ENCODE measurements at regions not wholly inside any gene's neighbourhood (a gene's known extent, or its start where the extent isn't known, plus 50 kb on each side); places are given as distances from the start of the nearest gene placed in this dataset.

DNA sequence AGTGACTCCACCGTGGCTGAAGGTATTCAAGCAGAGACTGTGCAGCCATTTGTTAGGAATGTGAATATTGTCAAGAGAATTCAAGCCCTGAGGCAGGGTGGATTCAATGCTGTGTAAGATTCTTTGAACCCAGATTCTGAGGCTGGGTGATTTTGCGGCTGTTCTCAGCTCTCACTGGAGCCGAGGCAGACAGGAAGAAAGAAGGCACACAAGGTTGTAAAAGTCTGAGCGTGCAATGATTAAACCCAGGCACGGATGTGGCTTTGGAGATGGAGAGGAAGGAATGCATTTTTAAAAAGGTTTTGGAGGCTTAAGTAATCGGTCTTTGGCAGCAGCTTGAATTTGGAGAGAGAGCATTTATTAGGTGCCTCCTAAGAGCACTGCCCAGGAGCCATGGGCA, 187.9 kb downstream of the KATNAL1 start:
- Histone ChIP-seq H3K4me2 (ENCODE audit: low read length) (peak overlapping the region; percentile 56), H3K27me3 (ENCODE audit: low read depth, low read length) (no peaks in the 10 kb centered on the region), H3K27ac (ENCODE audit: low read length) (peak overlapping the region; percentile 56), H3K36me3 (replicated peaks; ENCODE audit: low read depth, low read length) (no peaks in the 10 kb centered on the region), H3K4me3 (ENCODE audit: low read length) (peak overlapping the region; percentile 10; the same call in 1 of the 2 replicates), H4K20me1 (ENCODE audit: insufficient read depth, low read length) (no peaks in the 10 kb centered on the region), H2AFZ (ENCODE audit: low read depth, low read length) (peak overlapping the region; percentile 68), H3K79me2 (ENCODE audit: low read length) (no peaks in the 10 kb centered on the region), H3K9ac (ENCODE audit: low read length) (peak overlapping the region; percentile 18; the same call in 1 of the 2 replicates), H3K4me1 (ENCODE audit: low read length) (peaks cover 56% of the 10 kb centered on the region), H3K9me3 (ENCODE audit: insufficient read depth, low read length) (no peaks in the 10 kb centered on the region)
- TF ChIP-seq, protein P1, sequence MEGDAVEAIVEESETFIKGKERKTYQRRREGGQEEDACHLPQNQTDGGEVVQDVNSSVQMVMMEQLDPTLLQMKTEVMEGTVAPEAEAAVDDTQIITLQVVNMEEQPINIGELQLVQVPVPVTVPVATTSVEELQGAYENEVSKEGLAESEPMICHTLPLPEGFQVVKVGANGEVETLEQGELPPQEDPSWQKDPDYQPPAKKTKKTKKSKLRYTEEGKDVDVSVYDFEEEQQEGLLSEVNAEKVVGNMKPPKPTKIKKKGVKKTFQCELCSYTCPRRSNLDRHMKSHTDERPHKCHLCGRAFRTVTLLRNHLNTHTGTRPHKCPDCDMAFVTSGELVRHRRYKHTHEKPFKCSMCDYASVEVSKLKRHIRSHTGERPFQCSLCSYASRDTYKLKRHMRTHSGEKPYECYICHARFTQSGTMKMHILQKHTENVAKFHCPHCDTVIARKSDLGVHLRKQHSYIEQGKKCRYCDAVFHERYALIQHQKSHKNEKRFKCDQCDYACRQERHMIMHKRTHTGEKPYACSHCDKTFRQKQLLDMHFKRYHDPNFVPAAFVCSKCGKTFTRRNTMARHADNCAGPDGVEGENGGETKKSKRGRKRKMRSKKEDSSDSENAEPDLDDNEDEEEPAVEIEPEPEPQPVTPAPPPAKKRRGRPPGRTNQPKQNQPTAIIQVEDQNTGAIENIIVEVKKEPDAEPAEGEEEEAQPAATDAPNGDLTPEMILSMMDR (IDR thresholded peaks at IDR 0.05; ENCODE audit: low read depth, low read length), result no peak
- TF ChIP-seq EZH2phosphoT487 (IDR thresholded peaks at IDR 0.05; ENCODE audit: low read depth), result no peak

DNA sequence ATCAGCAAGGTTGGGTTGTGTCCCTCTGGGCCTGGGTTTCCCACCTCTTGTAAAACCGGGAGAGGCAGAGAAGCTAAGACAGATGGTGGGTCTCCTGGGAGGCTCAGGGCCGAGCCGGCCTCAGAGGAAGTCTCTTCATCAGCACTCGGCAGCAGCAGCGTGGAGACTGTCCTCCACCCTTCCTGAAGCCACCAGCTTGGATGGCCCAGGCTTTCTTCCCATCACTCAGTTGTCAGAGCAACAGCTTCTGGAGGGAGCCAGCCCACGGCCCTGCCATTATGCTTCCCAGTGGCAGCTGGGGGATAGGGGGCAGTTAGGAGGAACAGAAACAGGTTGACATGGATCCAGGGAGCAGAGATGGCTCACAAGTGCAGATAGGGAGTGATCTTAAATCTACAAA, 191.0 kb downstream of the KATNAL1 start:
- Histone ChIP-seq H3K4me2 (ENCODE audit: low read length) (no peak overlapping the region), H3K27ac (ENCODE audit: low read length) (no peak overlapping the region), H3K79me2 (ENCODE audit: low read length) (no peaks in the 10 kb centered on the region), H4K20me1 (ENCODE audit: insufficient read depth, low read length) (no peaks in the 10 kb centered on the region), H3K4me3 (ENCODE audit: low read length) (no peak overlapping the region), H2AFZ (ENCODE audit: low read depth, low read length) (no peak overlapping the region), H3K4me1 (ENCODE audit: low read length) (peaks cover 69% of the 10 kb centered on the region), H3K36me3 (replicated peaks; ENCODE audit: low read depth, low read length) (no peaks in the 10 kb centered on the region), H3K27me3 (ENCODE audit: low read depth, low read length) (no peaks in the 10 kb centered on the region), H3K9ac (ENCODE audit: low read length) (no peak overlapping the region), H3K9me3 (ENCODE audit: insufficient read depth, low read length) (no peaks in the 10 kb centered on the region)
- TF ChIP-seq EZH2phosphoT487 (IDR thresholded peaks at IDR 0.05; ENCODE audit: low read depth), result no peak
- TF ChIP-seq, protein P1 (IDR thresholded peaks at IDR 0.05; ENCODE audit: low read depth, low read length), result no peak

DNA sequence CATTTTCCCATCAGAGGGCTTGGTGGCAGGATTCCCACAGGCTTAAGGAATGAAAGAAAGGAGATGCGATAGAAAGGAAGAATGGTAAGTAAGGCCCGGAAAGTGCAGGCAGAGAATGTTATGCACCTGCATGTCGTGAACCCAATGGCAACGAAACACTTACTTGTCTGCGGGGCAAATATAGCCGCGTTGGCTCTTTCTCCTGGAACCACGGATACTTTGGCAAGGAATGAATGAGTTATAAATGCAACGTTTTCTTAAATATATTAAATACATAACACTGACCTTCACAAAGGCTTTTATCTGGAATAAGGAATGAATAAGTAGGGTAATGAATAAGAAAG, 192.1 kb downstream of the KATNAL1 start:
- Histone ChIP-seq H3K79me2 (ENCODE audit: low read length) (no peaks in the 10 kb centered on the region), H3K27me3 (ENCODE audit: low read depth, low read length) (no peaks in the 10 kb centered on the region), H2AFZ (ENCODE audit: low read depth, low read length) (0 out of 2 replicates have a peak overlapping the region, but pooled peaks have one; percentile 23), H3K4me2 (ENCODE audit: low read length) (peak overlapping the region; percentile 69), H3K9ac (ENCODE audit: low read length) (peak overlapping the region; percentile 14; the same call in 1 of the 2 replicates), H4K20me1 (ENCODE audit: insufficient read depth, low read length) (no peaks in the 10 kb centered on the region), H3K4me3 (ENCODE audit: low read length) (peak overlapping the region; percentile 78), H3K9me3 (ENCODE audit: insufficient read depth, low read length) (no peaks in the 10 kb centered on the region), H3K27ac (ENCODE audit: low read length) (no peak overlapping the region), H3K4me1 (ENCODE audit: low read length) (peaks cover 58% of the 10 kb centered on the region), H3K36me3 (replicated peaks; ENCODE audit: low read depth, low read length) (no peaks in the 10 kb centered on the region)
- no peak for TF ChIP-seq EZH2phosphoT487 (IDR thresholded peaks at IDR 0.05; ENCODE audit: low read depth)
- TF ChIP-seq, protein P1 (IDR thresholded peaks at IDR 0.05; ENCODE audit: low read depth, low read length), result no peak

DNA sequence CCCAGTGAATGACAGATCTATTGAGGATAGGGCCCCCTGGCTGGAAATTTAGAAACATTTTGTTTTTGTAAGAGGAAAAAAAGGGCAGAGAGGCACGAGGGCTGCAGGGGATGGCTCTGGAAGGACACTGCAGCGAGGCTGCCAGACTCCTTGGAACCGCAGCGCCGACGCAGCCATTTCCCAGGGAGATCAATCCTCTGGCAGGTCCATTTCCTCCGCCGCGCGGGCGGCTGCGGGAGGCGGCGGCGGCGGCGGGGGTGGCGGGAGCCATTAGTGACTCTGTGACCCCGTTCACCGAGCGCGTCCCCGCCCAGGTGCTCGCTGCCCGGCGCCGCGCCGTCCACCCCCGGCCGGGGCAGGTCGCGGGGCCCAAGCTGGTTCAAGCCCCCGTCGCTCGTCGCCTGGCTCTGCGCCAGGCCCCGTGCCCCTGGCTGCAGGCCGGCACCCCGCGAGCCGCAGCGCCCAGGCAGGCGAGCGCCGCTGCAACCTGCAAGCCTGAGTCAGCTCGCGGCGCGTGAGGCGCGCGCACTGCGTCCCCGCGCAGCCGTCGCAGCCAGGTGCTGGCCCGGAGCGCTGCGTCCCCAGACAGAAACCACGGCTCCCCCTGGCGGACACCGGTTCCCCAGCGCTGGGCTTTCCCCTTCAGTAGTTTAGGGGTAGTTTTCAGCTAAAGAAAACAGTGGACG, 192.6 kb downstream of the KATNAL1 start:
- Histone ChIP-seq H3K27ac (ENCODE audit: low read length) (peak overlapping the region; percentile 13; the same call in 1 of the 2 replicates), H3K9ac (ENCODE audit: low read length) (peak overlapping the region; percentile 62), H3K9me3 (ENCODE audit: insufficient read depth, low read length) (no peaks in the 10 kb centered on the region)

More for the DNA sequence above, 192.6 kb downstream of the KATNAL1 start:
- Histone ChIP-seq H3K36me3 (replicated peaks; ENCODE audit: low read depth, low read length) (no peaks in the 10 kb centered on the region), H3K4me3 (ENCODE audit: low read length) (peak overlapping the region; percentile 78), H3K4me2 (ENCODE audit: low read length) (peak overlapping the region; percentile 74), H3K27me3 (ENCODE audit: low read depth, low read length) (no peaks in the 10 kb centered on the region), H3K4me1 (ENCODE audit: low read length) (peaks cover 53% of the 10 kb centered on the region), H2AFZ (ENCODE audit: low read depth, low read length) (peak overlapping the region; percentile 62), H3K79me2 (ENCODE audit: low read length) (no peaks in the 10 kb centered on the region), H4K20me1 (ENCODE audit: insufficient read depth, low read length) (no peaks in the 10 kb centered on the region)
- no peak for TF ChIP-seq EZH2phosphoT487 (IDR thresholded peaks at IDR 0.05; ENCODE audit: low read depth)
- TF ChIP-seq, protein P1 (IDR thresholded peaks at IDR 0.05; ENCODE audit: low read depth, low read length), result peak; percentile 94
